ENCODE measurements at regions not wholly inside any gene's neighbourhood (a gene's known extent, or its start where the extent isn't known, plus 50 kb on each side); places are given as distances from the start of the nearest gene placed in this dataset.
A peak's percentile ranks its signal among the peaks of the same experiment; 100 is the strongest.
"Not testable (repeated sequence)": the region's sequence is repeated elsewhere in the genome, so short reads cannot be mapped to it uniquely, and the experiment has no call there.

- no peak for DNase-seq (ENCODE audit: low spot score)
Measured at GRCh38 chr6:19692506-19693298, 144.5 kb upstream of the ID4 start.

DNA sequence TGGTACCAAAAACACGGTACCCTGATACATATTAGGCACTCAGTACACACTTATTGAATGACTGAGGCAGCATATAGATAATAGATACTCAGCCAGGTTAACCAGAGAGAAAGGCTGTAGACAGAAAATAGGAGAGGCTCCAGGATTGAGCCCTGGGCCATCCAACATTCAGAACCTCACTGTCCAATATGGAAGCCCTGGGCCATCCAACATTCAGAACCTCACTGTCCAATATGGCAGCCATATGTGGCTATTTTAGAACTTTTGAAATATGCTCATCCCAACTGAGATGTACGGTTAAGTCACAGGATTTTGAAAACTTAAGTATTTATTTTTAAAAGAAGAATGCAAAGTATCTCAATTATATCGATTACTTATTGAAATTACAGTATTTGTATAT, 142.5 kb upstream of the ID4 start:
- DNase-seq (ENCODE audit: low spot score) = no peak

DNA sequence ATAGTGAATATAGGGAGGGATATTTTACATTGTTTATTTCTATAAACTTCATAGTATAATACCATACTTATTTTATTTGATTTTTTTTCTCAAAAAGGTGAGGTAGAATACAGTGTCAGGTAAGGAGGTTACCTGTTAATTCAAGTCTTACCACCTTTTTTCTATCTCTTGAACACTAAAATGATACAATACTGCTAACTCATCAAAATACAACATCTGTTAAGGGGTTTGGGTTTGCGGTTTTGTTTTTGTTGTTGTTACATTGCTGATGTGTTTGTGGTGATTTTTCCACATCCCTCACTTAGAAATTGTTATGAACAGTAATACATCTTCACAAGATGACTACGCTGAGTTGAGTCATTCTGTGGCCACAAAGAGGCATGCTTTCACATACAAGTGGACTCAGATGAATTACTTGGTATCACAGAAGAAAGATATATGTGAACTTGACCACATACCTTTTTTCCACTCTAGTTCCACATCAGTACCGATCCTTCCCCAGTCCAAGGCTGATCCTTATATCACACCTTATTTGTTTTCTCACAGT, 139.4 kb upstream of the ID4 start:
- DNase-seq (ENCODE audit: low spot score) = peak; percentile 62

DNA sequence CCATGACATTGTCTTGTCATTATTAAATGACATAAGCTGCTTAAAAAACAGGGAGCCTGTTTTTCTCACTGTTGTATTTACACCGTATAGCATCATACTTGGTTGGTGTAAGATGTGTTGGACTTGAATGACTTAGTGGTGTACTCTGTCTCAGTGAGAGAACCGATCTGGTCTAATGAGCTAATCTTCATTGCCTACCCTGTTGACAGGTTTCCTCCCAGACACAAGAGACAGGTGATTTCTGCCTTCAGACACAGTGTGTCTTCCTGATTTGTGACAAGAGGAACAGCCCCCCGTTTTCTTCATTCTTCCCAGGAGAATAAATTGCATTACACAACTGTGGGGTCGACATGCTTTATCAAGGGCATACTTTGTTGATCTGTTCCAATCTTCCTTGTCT, 137.2 kb upstream of the ID4 start:
- no peak for DNase-seq (ENCODE audit: low spot score)

DNA sequence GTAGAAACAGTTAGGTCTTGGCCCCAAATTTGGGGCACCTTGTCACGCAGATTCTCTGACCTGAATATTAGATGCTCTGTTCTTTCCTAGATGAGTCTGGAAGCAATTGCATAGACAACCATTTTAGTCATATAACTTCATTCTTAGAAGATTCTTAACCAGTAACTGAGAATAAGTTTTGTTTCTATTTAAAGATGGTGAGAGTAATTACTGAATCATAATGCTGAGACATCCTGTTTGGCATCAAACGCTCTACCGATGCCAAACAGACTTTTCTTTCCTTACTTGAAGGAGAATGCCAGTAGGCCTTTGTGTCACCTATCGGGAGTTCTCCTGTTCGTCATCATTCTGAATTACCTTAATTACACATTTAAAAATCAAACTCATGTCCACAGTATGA, 131.6 kb upstream of the ID4 start:
- DNase-seq (ENCODE audit: low spot score) = peak; percentile 9

- DNase-seq (ENCODE audit: low spot score) = no peak
Measured at GRCh38 chr6:19712012-19712688, 125.0 kb upstream of the ID4 start.

DNA sequence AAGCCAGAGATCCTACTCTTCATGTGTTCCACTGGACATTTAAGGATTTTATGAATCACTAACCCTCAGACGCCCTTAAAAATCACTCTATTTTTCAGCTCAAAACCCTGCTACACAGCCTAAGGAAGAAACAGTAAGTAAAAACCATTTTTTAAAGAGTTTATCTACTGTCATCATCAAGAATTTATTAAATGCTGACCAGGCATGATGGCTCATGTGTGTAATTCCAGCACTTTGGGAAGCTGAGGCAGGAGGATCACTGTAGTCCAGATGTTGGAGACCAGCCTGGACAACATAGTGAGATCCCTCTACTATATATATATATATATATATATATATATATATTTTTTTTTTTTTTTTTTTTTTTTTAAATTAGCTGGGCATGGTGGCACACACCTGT, 124.2 kb upstream of the ID4 start:
- DNase-seq (ENCODE audit: low spot score) = no peak

DNA sequence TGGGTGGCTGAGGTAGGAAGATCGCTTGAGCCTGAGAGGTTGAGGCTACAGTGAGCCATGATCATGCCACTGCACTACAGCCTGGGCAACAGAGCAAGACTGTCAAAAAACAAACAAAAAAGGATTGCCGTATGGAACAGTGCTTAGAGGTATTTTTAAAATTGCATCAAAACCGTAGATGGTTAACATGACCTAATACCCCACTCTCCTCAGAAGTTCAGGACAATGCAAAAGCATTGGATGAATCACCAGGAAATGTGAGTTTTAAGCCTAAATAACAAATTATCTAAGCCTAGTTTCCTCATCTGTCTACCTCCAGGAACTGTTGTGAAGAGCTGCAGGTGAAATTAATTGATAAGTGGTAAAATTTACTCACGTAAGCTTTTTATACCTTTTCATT, 123.8 kb upstream of the ID4 start:
- DNase-seq (ENCODE audit: low spot score) = no peak

GRCh38 chr6:19713984-19714383, 123.2 kb upstream of the ID4 start:
- DNase-seq (ENCODE audit: low spot score) = no peak

- DNase-seq (ENCODE audit: low spot score) = no peak
Measured at GRCh38 chr6:19714434-19715166, 122.6 kb upstream of the ID4 start.

DNA sequence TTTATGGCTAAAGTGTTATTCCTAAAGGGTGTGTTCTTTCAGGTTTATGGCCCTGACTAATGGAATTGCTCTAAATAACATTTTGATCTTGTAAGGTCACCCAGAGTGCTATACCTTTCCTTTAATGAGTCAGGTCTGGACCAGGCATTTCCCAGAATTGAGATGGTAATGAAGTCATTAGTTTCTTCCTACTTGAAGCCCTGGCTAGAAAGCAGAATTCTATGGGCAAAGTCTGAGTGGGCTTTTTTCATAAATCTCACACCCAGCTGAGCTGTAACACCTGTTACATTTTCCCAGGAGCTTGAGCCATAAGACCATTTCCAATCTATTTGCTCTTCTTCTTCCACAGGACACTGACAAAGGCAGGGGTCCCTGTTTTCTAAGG, 122.0 kb upstream of the ID4 start:
- no peak for DNase-seq (ENCODE audit: low spot score)

DNA sequence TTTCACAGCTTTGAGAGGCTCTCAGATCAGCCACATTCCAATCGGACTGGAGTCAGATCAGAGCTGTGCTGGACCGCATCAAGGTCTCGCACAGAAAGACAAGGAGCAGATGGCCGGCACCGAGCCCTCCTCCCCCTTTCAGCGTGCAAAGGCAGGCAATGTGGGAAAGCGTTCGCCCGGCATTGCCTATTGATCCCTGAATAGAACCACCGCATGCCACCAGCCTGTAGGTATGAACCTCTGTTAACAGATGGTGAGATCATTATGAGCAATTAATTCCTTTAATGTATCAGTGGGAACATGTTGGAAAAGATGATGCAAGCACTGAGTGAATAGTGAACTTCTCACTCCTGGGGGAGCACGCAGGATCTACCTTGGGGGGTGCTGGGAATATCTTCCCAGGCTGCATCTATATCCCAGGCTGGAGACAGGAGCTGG, 117.5 kb upstream of the ID4 start:
- DNase-seq (ENCODE audit: low spot score) = peak; percentile 60

DNA sequence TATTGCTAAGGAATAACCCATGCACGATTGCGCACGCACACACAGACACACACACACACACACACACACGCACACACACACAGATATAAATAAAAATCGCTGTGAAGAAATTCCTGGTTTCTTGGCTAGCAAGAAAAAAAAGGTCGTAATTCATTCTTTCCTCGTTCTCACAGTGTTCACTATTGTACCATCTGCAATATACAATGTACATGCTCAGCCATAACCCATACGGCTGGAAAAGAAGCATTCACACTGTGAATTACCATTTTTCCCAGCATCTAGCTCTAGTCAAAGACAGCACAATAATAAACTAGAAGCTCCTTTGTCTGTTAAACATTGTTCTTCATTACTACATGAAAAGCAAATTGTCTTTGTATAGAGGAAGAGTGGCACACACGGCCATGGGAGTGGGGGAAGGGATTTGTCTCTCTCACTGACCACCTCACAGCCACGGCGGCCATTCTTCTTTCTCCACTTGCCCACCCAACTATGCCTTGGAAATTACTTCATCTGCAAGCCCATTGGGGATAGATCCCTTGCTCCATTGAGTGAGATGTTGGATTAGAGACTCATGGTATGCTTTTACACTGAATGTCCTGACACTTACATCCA, 115.3 kb upstream of the ID4 start:
- no peak for DNase-seq (ENCODE audit: low spot score)

DNA sequence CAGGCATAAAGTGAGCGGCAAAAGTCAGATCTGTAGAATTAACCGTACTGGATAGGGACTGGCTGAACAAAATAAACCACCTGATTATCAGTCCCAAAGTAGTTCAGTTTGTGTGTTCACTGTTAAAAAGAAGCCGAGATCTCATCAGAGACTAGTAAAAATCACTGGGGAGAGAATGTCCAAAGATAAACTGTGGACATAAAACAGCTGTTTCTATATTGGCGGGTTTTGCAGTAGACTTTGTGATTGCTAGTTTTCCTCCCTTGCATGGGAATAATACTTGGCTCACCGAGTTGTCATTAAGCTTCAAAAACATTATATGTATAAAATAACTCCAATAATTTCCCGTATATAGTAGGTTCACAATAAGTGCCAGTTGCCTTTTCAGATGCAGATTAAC, 114.2 kb upstream of the ID4 start:
- no peak for DNase-seq (ENCODE audit: low spot score)

- peak; percentile 58 for DNase-seq (ENCODE audit: low spot score)
Measured at GRCh38 chr6:19723545-19723944, 113.6 kb upstream of the ID4 start.

DNA sequence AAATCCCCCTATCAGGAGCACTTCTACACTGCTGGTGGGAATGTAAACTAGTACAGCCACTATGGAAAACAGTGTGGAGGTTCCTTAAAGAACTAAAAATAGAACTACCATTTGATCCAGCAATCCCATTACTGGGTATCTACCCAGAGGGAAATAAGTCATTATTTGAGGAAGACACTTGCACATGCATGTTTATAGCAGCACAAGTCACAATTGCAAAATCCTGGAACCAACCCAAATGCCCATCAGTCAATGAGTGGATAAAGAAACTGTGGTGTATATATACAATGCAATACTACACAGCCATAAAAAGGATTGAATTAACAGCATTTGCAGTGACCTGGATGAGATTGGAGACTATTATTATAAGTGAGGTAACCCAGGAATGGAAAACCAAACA, 111.7 kb upstream of the ID4 start:
- not testable (repeated sequence) for DNase-seq (ENCODE audit: low spot score)

DNA sequence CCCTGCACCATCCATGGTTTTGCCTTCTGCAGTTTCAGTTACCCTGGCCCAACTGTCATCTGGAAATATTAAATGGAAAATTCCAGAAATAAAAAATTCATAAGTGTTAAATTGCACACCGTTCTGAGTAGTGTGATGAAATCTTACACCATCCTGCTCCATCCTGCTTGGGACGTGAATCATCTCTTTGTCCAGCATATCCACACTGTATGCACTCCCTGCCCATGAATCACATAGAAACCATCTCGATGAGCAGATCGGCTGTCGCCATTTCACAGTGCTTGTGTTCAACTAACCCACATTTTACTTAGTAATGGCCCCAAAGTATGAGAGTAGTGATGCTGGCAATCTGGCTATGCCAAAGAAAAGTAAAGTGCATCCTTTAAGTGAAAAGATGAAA, 105.9 kb upstream of the ID4 start:
- peak; percentile 9 for DNase-seq (ENCODE audit: low spot score)

DNA sequence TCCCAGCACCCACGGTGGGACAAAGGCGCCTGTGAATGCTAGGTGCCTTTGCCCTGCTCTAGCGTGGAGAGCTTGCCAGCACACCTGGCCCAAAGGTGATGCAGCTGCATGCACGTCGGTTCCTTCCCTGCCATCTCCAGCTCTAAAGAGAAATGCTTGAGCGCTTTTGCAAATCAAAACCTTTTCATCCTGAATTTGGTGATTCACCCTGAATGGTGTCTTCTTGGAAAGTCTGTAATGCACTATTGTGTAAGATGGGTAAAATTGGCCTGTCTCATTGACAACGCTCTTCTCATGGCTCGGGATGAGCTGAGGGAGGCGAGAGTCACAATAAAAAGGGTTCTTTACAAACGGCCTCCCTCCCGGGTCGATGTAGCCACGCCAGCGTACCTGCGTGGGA, 103.1 kb upstream of the ID4 start:
- no peak for DNase-seq (ENCODE audit: low spot score)

DNA sequence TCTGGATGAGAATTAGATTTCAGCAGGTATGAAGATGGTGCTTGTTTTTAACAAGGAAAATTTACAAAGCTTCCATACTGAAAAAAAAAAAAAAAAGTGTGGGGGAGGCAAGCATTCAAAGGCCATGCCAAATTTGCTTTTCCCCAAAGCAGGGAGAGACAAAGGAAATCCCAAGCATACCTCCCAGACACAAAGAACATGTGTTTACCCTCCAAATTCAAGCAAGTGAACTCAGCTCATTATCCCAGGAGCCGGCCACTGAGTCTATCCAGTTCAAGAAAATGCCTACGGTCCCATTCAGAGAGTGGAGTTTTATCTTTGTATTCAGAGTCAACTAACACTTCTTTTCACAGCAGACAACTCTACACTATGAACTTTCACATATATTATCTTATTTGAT, 102.7 kb upstream of the ID4 start:
- no peak for DNase-seq (ENCODE audit: low spot score)

GRCh38 chr6:19736066-19736465, 101.1 kb upstream of the ID4 start:
- DNase-seq (ENCODE audit: low spot score) = no peak

DNA sequence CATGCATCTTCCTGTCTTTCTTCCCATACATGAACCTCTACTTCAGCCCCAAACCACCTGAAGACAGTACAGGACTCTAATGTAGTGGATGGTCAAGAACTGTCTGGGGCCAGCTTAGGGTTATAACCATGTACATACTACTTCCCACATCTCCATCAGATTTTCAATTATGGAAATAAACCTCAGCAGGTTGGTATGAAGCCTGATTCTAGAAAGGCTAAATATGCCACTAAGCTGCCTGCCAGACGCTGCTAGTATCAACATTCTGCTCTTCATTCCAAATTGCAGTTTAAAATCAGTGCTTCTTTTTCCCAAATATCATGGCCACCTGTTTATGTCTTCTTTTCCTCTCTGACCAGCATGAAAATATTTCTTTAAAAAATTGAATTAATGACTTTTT, 99.2 kb upstream of the ID4 start:
- DNase-seq (ENCODE audit: low spot score) = no peak

GRCh38 chr6:19749722-19750121, 87.4 kb upstream of the ID4 start:
- DNase-seq (ENCODE audit: low spot score) = no peak

Data from AG08396 (cell line).